NCI-H524 (cell line): ENCODE measurements at regions not wholly inside any gene's neighbourhood (a gene's known extent, or its start where the extent isn't known, plus 50 kb on each side); places are given as distances from the start of the nearest gene placed in this dataset.
"Not testable (repeated sequence)": the region's sequence is repeated elsewhere in the genome, so short reads cannot be mapped to it uniquely, and the experiment has no call there.

ENCODE experiments used
- DNase-seq, 2 experiments: peaks; one replicate each; lab custom pipeline; 2025; lab: John Stamatoyannopoulos, UW

- no peak for DNase-seq
Measured at GRCh38 chr12:131573631-131574394, 137.1 kb upstream of the SFSWAP start.

- DNase-seq = peak in 1 of 2 experiments; percentile 1
Measured at GRCh38 chr12:131574395-131574771, 136.5 kb upstream of the SFSWAP start.

GRCh38 chr12:131575371-131575770, 135.5 kb upstream of the SFSWAP start:
- no peak for DNase-seq

GRCh38 chr12:131576734-131577133, 134.2 kb upstream of the SFSWAP start:
- not testable (repeated sequence) for DNase-seq

- DNase-seq = no peak
Measured at GRCh38 chr12:131577766-131578165, 133.1 kb upstream of the SFSWAP start.

GRCh38 chr12:131578828-131579470, 131.9 kb upstream of the SFSWAP start:
- DNase-seq = no peak

GRCh38 chr12:131583090-131583712, 127.7 kb upstream of the SFSWAP start:
- DNase-seq = no peak

- no peak for DNase-seq
Measured at GRCh38 chr12:131586269-131586668, 124.6 kb upstream of the SFSWAP start.

GRCh38 chr12:131586761-131587160, 124.1 kb upstream of the SFSWAP start:
- DNase-seq = no peak

GRCh38 chr12:131587565-131587964, 123.3 kb upstream of the SFSWAP start:
- no peak for DNase-seq

GRCh38 chr12:131589221-131589897, 121.5 kb upstream of the SFSWAP start:
- no peak for DNase-seq

- peak in 1 of 2 experiments; percentile 15 for DNase-seq
Measured at GRCh38 chr12:131589966-131590365, 120.9 kb upstream of the SFSWAP start.

- DNase-seq = no peak
Measured at GRCh38 chr12:131591136-131591535, 119.8 kb upstream of the SFSWAP start.

- no peak for DNase-seq
Measured at GRCh38 chr12:131591714-131592709, 118.9 kb upstream of the SFSWAP start.

GRCh38 chr12:131592972-131593371, 117.9 kb upstream of the SFSWAP start:
- no peak for DNase-seq

- no peak for DNase-seq
Measured at GRCh38 chr12:131593406-131593805, 117.5 kb upstream of the SFSWAP start.

- no peak for DNase-seq
Measured at GRCh38 chr12:131596115-131596514, 114.8 kb upstream of the SFSWAP start.

- peak in 1 of 2 experiments; percentile 10 for DNase-seq
Measured at GRCh38 chr12:131597333-131597732, 113.6 kb upstream of the SFSWAP start.

- no peak for DNase-seq
Measured at GRCh38 chr12:131598717-131599116, 112.2 kb upstream of the SFSWAP start.

GRCh38 chr12:131599190-131600159, 111.4 kb upstream of the SFSWAP start:
- no peak for DNase-seq
